GM12873 (cell line): ENCODE measurements at regions not wholly inside any gene's neighbourhood (a gene's known extent, or its start where the extent isn't known, plus 50 kb on each side); places are given as distances from the start of the nearest gene placed in this dataset.

Experiments
- TF ChIP-seq, protein P1 (sequence below): IDR thresholded peaks from 2 replicates; pipeline ENCODE4 v1.5.1; 2012; ENCODE audit warnings: low read depth, mild to moderate bottlenecking, moderate library complexity, low read length, control low read depth; ENCODE audit not compliant: insufficient read depth; ENCODE audit errors: missing control alignments

DNA sequence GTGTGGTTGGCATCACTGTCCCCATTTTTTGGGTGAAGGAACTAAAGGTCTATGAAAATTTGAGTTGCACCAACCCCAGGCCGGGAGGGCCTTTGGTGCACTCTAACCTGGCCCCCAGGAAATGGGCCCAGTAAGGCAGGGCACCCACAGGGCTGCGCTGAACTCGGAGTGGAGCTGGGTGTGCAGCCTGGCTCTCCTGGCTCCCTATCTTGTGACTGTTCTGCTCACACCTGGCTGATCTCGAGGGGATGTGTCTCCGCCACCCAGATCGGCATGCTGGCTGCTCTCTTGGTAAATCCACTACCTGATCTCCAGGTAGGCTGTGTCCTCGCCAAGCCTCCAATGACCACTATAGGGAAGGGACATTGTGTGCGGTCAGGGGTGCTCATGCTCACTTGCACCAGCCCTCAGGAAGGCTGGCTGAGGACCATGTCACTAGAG, 259.8 kb downstream of the NSG2 start:
- TF ChIP-seq, protein P1, sequence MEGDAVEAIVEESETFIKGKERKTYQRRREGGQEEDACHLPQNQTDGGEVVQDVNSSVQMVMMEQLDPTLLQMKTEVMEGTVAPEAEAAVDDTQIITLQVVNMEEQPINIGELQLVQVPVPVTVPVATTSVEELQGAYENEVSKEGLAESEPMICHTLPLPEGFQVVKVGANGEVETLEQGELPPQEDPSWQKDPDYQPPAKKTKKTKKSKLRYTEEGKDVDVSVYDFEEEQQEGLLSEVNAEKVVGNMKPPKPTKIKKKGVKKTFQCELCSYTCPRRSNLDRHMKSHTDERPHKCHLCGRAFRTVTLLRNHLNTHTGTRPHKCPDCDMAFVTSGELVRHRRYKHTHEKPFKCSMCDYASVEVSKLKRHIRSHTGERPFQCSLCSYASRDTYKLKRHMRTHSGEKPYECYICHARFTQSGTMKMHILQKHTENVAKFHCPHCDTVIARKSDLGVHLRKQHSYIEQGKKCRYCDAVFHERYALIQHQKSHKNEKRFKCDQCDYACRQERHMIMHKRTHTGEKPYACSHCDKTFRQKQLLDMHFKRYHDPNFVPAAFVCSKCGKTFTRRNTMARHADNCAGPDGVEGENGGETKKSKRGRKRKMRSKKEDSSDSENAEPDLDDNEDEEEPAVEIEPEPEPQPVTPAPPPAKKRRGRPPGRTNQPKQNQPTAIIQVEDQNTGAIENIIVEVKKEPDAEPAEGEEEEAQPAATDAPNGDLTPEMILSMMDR = no peak

DNA sequence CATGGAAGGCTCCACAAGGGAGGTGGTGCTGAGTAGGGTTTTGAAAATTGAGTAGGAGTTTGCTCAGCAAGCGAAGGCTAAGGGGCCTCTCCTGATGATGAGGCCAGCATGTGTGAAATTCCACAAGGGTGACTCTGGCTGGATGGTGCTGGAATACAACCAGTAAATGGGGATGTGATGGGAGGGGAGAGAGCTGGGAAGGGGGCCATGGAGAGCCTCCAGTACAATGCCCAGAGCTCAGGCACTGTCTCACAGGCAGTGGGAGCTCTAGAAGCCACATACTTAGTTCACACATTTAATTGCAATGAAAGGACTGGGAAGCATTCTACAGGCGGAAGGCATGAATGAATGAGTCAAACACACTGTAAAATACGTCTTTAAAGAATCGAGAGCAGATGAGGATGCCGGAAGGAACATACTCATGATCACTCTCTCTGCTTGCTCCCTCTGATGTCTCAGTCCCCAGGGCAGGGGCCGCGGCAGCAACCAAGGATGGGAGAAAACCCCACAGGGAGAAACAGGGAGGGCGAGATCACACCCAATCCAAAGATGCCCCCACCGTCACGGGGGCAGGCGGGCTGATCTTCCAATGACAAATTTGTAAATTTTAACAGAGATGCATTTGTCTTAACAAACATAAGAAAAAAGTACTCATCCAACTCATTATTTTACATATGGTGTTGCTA, 261.0 kb downstream of the NSG2 start:
- TF ChIP-seq, protein P1 = no peak

DNA sequence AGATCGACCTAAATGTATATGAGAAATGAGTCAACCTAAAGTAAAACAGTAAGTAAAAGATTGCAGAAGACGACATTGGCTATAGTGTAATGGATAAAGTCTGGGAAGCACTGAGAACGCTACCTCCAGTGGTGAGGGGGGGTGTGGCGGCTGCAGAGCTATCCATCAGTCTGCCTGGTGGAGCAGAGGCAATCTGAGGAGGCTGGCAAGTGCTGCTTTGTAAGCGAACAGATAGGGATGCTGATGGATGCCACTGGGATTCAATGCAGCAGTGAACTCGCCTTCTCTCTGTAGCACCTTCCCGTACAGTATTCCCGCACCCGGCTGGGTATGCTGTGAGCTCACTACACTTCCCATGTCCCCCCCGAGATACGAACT, 261.5 kb downstream of the NSG2 start:
- TF ChIP-seq, protein P1 = no peak

DNA sequence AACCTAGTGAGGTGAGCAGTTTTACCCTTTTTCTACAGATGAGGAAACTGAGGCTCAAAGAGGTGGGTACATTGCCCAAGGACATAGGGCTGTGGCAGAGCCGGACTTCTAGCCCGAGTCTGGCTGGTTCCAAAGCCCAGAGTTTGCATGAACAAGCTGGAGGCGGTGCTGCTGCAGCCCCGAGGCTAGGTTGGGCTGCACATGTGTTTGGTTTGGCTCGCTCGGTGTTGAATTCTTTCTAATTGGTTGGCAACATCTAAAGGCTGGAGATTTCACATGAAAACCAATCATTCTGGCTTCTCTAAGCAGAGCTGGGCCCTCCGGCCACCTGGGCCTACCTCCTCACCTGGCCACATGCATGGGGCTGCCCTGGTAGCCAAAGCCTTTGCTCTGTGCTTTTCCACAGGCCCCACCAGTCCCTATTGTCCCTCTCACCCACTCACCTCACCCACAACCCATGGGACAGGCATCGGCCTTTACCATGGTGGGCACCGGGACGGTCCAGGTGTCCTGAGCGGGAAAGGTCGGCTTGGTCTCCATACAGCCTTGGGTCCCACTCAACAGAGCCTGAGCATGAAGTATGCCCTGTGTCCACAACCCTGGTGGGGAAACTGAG, 262.3 kb downstream of the NSG2 start:
- TF ChIP-seq, protein P1 = no peak

DNA sequence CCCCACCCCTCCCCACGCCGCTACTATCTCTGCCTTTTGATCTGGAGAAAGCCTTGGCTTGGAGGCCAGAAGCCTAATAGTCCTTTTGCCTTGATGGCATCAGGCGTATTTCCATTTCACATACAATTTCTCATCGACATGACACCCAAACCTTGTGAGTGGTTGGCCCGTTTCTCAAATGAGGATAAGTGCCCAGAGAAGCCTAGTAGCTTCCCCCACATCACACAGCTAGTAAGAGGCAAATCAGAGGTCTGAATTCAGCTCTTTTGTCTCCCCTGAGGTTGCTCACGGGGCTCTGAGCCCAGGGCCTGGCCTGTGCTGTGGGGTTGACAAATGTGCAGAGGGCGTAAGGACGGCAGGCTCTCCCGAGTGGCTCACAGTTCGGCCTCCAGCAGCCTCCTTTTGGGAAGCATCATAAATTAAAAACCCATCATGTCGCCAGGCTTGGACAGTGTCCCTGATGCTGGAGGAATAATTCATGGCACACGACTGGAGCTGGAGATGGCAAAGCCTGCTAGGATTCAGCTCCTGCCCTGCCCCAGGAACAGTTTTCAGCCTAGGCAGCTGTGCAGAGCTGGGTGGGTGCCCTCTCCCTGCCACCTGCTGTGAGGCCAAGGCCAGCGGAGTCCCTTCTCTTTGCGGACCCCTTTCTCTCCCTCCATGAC, 263.8 kb downstream of the NSG2 start:
- TF ChIP-seq, protein P1 = no peak

DNA sequence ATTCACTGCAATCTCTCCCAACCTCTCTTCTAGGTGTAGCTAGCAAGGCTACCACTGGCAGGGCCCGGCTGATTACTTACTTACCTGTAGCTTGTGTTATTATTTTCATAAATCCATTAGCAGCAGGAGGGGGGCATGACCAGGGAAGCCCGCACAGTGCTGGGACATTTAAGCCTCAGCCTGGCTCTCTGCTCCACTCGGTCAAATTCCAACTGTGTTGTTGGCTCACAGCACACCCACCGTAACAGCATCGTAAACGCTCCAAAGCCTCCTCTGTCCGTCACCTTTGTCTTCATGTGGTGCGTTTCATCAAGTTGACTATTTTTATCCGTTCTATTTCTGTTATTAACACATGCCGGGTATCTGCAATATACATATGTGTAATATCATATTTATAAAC, 264.7 kb downstream of the NSG2 start:
- TF ChIP-seq, protein P1 = no peak

DNA sequence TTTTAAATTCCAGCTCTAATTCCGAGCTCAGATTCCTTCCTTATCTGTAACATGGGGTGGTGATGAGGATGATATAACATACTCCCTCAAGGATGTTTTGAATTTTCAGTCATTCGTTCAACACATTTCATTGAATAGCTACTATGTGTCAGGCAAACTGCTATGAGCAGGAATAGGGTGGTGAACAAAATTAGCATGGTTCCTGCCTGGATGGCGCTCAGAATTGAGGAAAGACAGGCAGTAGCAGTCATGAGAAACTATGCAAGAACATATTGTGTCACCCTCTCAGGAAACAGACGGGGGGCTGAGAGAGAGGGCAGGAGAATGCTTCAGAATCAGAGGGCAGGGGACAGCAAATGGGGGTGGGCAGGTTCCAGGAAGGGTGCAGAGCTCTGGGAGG, 265.2 kb downstream of the NSG2 start:
- TF ChIP-seq, protein P1 = no peak
